Activated naive CD8-positive, alpha-beta T cell treated with anti-CD3 and anti-CD28 coated beads, Interleukin-2, amount 10 ng/mL, durations not matched to agents 7 days and 5 days (primary cell): ENCODE measurements at regions not wholly inside any gene's neighbourhood (a gene's known extent, or its start where the extent isn't known, plus 50 kb on each side); places are given as distances from the start of the nearest gene placed in this dataset.
"Not testable (repeated sequence)": the region's sequence is repeated elsewhere in the genome, so short reads cannot be mapped to it uniquely, and the experiment has no call there.

Experiments
- ATAC-seq: fragments of 150-1000 bp; cut with Tn5 transposase; one replicate; pipeline ENCODE4 v1.10.0; 2021; ENCODE audit warnings: low read depth, moderate library complexity
- POLR2A ChIA-PET: fragments of 350-600 bp; sonication (Branson Sonifier 250); formaldehyde crosslinking; loops from one replicate; lab custom pipeline; 2021; ENCODE audit warnings: antibody characterized with exemption; lab: Charles Lee
- DNase-seq: peaks from one replicate; pipeline ENCODE4 v3.0.0; 2021
- H3K27ac Mint-ChIP-seq: one replicate; pipeline ENCODE4 v1.8.0; 2022; ENCODE audit warnings: mild to moderate bottlenecking, mixed read lengths
- H3K27me3 Mint-ChIP-seq: one replicate; pipeline ENCODE4 v1.8.0; 2022; ENCODE audit warnings: mild to moderate bottlenecking, moderate library complexity, mixed read lengths
- H3K36me3 Mint-ChIP-seq: one replicate; pipeline ENCODE4 v1.8.0; 2021; ENCODE audit warnings: mild to moderate bottlenecking, mixed read lengths
- H3K4me1 Mint-ChIP-seq: one replicate; pipeline ENCODE4 v1.8.0; 2021; ENCODE audit warnings: mixed read lengths
- H3K4me3 Mint-ChIP-seq: one replicate; pipeline ENCODE4 v1.8.0; 2022; ENCODE audit warnings: mild to moderate bottlenecking, moderate library complexity, mixed read lengths
- H3K9me3 Mint-ChIP-seq: one replicate; pipeline ENCODE4 v1.8.0; 2021; ENCODE audit warnings: mixed read lengths

DNA sequence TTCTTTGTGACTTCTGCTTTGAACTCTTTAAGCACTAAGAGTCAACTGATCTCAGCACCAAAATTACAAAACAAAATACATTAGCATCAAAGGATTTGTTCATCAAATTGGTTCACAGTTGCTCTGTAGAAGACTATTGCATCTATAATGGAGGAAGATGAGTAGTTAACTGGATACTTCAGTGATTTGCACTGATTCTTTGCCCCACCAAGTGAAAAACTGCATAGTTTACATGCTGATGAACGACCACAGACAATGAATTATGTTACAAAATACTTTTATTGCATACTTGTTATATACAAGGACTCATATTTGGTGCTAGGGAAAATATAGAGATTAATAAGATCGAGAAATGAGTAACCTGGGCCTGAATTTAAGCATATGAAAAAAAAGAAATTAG is 107.2 kb downstream of the SCG2 start:
- POLR2A ChIA-PET: no interaction called here
- ATAC-seq: no peak

DNA sequence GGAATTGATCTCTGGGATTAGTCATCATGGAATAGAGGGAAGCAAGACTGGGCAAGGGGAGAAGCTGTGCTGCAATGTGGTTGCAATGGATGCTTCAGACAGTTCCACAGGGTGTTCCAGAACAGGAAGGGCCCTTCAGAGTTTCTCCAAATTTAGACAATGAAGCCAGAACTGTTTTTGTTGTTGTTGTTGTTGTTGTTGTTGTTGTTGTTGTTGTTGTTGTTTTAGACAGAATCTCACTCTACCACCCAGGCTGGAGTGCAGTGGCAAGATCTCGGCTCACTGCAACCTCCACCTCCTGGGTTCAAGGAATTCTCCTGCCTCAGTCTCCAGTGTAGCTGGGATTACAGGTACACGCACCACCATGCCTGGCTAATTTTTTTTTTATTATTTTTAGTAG is 105.3 kb downstream of the SCG2 start:
- H3K4me3 Mint-ChIP-seq, H3K36me3 Mint-ChIP-seq, ATAC-seq, POLR2A ChIA-PET, DNase-seq, H3K9me3 Mint-ChIP-seq, H3K4me1 Mint-ChIP-seq, H3K27me3 Mint-ChIP-seq, H3K27ac Mint-ChIP-seq: not testable (repeated sequence)

More for the DNA sequence above, 107.2 kb downstream of the SCG2 start:
- Mint-ChIP-seq H3K4me3 (no peak overlapping the region), H3K27me3 (no peaks in the 10 kb centered on the region), H3K36me3 (no peaks in the 10 kb centered on the region), H3K4me1 (no peaks in the 10 kb centered on the region), H3K27ac (no peak overlapping the region), H3K9me3 (no peaks in the 10 kb centered on the region)
- no peak for DNase-seq

DNA sequence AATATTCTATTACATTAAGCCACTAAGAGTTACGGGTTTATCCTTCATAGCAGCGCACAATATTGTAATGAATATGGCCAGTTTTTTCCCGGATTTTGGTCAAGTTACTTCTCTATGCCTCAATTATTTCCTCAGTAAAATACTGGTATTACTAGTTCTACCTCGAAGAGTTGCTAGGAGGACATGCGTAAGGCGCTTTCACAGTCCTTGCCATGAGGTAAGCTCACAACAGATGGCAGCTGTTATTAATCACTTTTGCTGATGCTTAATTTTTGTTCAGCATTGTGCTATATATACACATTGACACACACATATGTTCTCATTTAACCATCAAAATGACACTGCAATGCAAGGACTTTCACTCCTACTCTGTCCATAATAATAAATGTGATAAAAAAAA is 101.5 kb downstream of the SCG2 start:
- Mint-ChIP-seq H3K27me3 (no peaks in the 10 kb centered on the region), H3K9me3 (no peaks in the 10 kb centered on the region), H3K4me1 (no peaks in the 10 kb centered on the region), H3K4me3 (no peak overlapping the region), H3K27ac (no peak overlapping the region), H3K36me3 (no peaks in the 10 kb centered on the region)
- DNase-seq (no peak), ATAC-seq (no peak)
- POLR2A ChIA-PET: no interaction called here

DNA sequence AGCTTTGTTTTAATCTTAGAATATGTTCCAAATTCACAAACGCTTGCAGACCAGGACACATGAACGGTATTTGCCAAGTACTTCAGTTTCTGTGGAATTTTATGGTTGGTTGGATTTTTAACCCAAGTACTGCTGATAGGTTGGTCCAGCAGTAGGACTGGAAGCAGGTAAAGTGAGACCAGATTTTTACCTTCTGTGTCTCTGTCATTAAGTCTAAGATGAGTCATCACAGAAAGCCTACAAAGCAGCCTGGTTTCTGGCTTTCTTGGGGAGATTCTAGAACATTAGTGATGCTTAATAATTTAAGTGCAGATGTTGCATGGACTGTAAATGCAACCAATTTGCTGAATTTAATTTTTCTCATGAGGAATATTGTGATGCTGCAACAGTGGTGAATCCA is 100.5 kb downstream of the SCG2 start:
- ATAC-seq: no peak
- no peaks in the 10 kb centered on the region for H3K4me1 Mint-ChIP-seq
- POLR2A ChIA-PET: no interaction called here
- H3K36me3 Mint-ChIP-seq: no peaks in the 10 kb centered on the region
- no peak overlapping the region for H3K4me3 Mint-ChIP-seq
- no peaks in the 10 kb centered on the region for H3K27me3 Mint-ChIP-seq
- no peak overlapping the region for H3K27ac Mint-ChIP-seq
- no peak for DNase-seq
- H3K9me3 Mint-ChIP-seq: no peaks in the 10 kb centered on the region

DNA sequence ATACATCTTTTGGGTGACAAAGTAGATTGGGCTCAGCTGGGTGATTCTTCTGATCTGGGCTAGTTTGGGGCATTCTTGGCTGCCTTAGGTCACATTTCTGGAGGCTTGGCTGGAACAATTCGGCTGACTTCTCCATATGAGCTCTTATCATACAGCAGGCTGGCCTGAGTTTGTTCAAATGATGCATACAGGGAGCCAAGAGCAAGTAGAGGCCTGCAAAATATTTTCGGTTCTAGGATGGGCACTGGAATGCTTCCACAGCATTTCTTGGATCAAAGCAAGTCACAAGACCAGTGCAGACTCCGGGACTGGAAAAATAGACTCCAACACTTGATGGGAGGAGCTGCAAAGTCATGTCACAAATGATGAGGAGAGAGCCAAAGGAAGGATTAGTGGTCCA is 98.4 kb downstream of the SCG2 start:
- H3K4me3 Mint-ChIP-seq: no peak overlapping the region
- H3K9me3 Mint-ChIP-seq: no peaks in the 10 kb centered on the region
- DNase-seq (no peak), ATAC-seq (no peak)
- H3K27ac Mint-ChIP-seq: no peak overlapping the region
- H3K4me1 Mint-ChIP-seq: no peaks in the 10 kb centered on the region
- no peaks in the 10 kb centered on the region for H3K36me3 Mint-ChIP-seq
- POLR2A ChIA-PET: no interaction called here
- H3K27me3 Mint-ChIP-seq: no peaks in the 10 kb centered on the region

DNA sequence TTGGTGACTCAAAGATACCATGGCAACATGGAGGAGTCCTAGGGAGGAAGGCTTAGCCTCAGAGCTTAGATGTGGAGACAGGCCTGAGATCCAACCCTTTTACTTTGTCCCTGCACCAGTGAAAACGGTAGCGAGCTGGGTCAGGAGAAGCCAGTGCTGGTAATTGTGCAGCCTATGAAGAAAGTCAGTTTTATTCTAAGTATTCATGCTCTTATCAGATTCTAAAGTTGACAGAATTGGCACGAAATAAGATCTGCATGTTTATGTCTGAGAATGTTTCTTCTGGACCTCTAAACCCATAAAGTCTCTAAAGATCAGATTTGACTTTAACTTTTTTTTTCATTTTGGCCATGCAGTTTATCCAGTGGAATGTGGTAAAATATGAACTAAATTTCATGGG is 93.8 kb downstream of the SCG2 start:
- no peak for ATAC-seq
- no peak overlapping the region for H3K27ac Mint-ChIP-seq

DNA sequence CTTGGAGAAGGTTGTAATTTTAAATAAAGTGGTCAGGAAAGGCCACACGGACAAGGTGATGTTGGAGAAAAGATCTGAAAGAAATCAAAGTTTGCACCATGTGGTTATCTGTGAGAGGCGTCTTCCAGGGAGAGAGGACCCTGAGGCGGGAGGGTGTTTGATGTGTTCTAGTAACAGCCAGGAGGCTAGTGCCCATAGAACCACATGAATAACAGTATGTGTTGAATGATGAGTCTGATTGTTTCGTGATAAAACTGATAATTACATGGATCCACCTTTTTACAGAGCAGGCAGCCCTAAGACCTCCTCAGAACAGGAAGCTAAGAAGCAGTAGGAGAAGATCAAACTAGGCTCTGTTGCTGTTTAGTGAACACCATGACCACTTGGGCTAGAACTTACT is 91.4 kb downstream of the SCG2 start:
- H3K9me3 Mint-ChIP-seq: no peaks in the 10 kb centered on the region
- POLR2A ChIA-PET: no interaction called here
- H3K27me3 Mint-ChIP-seq: no peaks in the 10 kb centered on the region
- H3K4me1 Mint-ChIP-seq: no peaks in the 10 kb centered on the region
- ATAC-seq (no peak), DNase-seq (no peak)
- no peak overlapping the region for H3K4me3 Mint-ChIP-seq
- H3K36me3 Mint-ChIP-seq: no peaks in the 10 kb centered on the region
- H3K27ac Mint-ChIP-seq: no peak overlapping the region

More for the DNA sequence above, 93.8 kb downstream of the SCG2 start:
- no peak for DNase-seq
- Mint-ChIP-seq H3K9me3 (no peaks in the 10 kb centered on the region), H3K4me1 (no peaks in the 10 kb centered on the region), H3K4me3 (no peak overlapping the region), H3K36me3 (no peaks in the 10 kb centered on the region), H3K27me3 (no peaks in the 10 kb centered on the region)
- POLR2A ChIA-PET: no interaction called here

DNA sequence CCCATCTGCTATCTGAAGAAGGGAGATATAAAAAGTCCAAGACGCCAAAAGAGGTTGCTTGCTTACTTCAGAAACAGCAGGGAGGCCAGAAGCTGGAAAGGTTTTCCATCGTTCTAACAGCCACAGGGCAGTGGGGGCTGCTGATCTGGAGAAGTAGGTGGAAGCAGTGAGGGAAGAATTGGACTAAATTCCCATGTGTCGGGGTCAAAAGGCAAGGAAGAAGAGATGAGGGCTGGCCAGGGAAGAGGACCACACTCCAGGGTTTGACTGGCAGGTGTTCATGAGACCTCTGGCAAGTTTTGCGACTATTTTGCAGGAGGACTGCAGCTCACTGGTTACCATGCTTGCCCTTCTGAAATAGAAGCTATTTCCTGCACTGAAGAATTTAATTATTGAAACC is 91.0 kb downstream of the SCG2 start:
- Mint-ChIP-seq H3K27ac (no peak overlapping the region), H3K4me1 (no peaks in the 10 kb centered on the region), H3K36me3 (no peaks in the 10 kb centered on the region), H3K4me3 (no peak overlapping the region), H3K9me3 (no peaks in the 10 kb centered on the region), H3K27me3 (no peaks in the 10 kb centered on the region)
- ATAC-seq (no peak), DNase-seq (no peak)
- POLR2A ChIA-PET: no interaction called here

DNA sequence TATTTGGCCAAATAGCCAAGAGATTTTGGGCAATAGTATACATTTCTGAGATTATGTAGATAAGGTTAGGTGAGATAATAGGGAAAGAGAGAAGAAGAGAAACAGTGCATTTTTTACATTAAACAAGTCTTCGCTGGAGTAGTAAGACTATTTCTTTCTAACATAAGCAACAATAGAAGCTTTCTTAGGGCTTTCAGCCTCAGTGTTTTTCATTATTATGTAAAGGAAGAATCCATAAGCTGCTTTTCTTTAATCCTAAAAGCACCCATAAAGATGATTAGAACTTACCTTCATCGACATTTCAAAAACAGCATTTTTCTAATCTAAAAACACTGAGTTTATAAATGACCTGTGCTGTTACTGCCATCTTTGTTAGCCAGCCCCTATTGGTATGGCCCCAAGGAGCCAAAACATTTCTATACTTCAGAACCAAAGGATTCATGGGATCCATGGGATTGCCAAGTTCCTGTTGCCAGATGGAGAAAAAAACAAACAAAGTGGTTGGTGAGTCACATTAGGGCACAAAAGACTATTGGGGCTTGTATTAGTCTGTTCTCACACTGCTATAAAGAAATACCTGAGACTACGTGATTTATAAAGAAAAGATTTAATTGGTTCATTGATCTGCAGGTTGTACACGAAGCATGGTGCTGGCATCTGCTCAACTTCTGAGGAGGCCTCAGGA is 88.2 kb downstream of the SCG2 start:
- Mint-ChIP-seq H3K9me3 (no peaks in the 10 kb centered on the region), H3K4me3 (no peak overlapping the region)

DNA sequence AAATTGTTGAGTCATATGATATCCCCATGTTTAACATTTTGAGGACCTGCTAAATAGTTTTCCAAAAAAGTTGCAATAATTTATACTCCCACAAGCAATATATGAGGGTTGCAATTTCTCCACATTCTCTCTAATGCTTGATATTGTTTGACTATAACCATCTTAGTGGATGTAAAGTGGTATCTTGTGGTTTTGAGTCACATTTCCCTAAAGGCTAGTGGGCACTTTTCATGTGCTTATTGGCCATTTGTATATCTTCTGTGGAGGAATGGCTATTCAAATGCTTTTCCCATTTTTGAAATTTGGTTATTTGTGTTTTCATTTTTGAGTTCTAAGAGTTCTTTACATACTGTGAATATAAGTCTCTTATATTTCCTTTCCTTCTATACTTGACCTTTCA is 82.7 kb downstream of the SCG2 start:
- ATAC-seq: no peak
- Mint-ChIP-seq H3K27me3 (no peaks in the 10 kb centered on the region), H3K27ac (no peak overlapping the region), H3K36me3 (no peaks in the 10 kb centered on the region), H3K4me1 (no peaks in the 10 kb centered on the region), H3K4me3 (no peak overlapping the region), H3K9me3 (no peaks in the 10 kb centered on the region)
- DNase-seq: no peak
- POLR2A ChIA-PET: no interaction called here

More for the DNA sequence above, 88.2 kb downstream of the SCG2 start:
- POLR2A ChIA-PET: no interaction called here
- DNase-seq: no peak
- Mint-ChIP-seq H3K27me3 (no peaks in the 10 kb centered on the region), H3K4me1 (no peaks in the 10 kb centered on the region), H3K27ac (no peak overlapping the region), H3K36me3 (no peaks in the 10 kb centered on the region)
- no peak for ATAC-seq

DNA sequence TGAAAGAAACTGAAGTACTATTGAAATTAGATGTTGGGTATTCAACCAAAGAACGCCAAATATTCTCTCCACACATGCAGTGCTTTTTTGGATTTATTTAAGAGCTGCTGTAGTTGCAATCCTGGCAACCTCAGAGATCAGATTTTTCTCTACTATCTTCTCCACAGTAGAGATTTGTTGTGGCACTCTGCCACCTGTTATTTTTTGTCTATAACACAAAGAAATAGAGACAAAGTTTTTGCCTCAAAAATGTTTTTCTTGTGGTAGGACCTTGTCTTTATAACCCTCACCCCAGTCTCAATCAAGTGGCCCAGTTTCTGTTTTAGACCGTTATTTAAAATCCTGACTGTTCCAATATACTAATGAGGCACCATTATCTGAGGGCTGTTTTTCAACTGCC is 79.4 kb downstream of the SCG2 start:
- H3K27ac Mint-ChIP-seq: no peak overlapping the region
- no peak for ATAC-seq
- H3K36me3 Mint-ChIP-seq: no peaks in the 10 kb centered on the region
- no peaks in the 10 kb centered on the region for H3K4me1 Mint-ChIP-seq
- H3K27me3 Mint-ChIP-seq: no peaks in the 10 kb centered on the region
- peaks cover 2% of the 10 kb centered on the region for H3K9me3 Mint-ChIP-seq
- POLR2A ChIA-PET: no interaction called here
- DNase-seq: no peak
- H3K4me3 Mint-ChIP-seq: no peak overlapping the region

DNA sequence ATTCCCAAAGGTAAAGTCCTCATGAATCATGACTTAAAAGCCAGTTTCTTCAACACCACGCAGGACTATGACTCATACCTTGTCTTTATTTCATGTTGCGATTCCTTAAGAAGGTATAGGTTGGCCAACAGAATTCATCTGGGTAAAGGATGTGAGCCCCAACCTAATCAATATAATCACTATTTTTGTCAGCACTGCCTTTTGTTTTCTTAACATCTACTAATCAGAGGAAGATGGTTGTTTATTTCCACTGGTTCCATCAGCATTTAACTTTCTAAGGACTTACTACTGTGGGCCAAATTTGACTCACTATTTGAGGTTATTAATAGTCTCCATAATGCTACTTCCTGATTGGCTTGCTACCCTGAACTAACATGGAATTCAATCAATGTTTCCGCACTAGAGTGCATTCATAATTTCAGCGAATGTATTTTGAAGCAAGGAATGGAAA is 78.6 kb downstream of the SCG2 start:
- no peak overlapping the region for H3K4me3 Mint-ChIP-seq
- POLR2A ChIA-PET: no interaction called here

DNA sequence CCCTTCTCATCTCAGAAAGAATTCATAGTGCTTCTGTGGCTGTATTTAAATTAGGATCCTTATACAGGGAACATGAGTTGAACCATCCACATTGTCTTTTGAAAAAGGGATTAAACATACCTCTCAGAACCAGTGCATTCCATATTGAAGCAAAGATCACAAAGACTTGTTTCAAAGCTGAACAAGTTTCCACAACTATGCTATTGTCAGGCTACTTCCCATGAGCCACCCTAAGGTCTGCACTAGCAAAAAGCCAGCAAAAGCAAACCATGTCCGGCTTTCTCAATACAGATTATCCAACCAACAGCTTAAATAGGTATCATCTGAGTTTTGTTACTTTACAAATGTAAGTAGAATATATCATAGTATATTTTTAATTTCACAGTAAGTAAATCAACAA is 78.1 kb downstream of the SCG2 start:
- DNase-seq (no peak), ATAC-seq (no peak)
- H3K4me1 Mint-ChIP-seq: no peaks in the 10 kb centered on the region
- POLR2A ChIA-PET: no interaction called here
- no peak overlapping the region for H3K27ac Mint-ChIP-seq
- no peaks in the 10 kb centered on the region for H3K36me3 Mint-ChIP-seq
- H3K27me3 Mint-ChIP-seq: peaks cover 2% of the 10 kb centered on the region
- H3K4me3 Mint-ChIP-seq: no peak overlapping the region
- peaks cover 3% of the 10 kb centered on the region for H3K9me3 Mint-ChIP-seq

More for the DNA sequence above, 78.6 kb downstream of the SCG2 start:
- no peaks in the 10 kb centered on the region for H3K4me1 Mint-ChIP-seq
- H3K9me3 Mint-ChIP-seq: peaks cover 3% of the 10 kb centered on the region
- no peaks in the 10 kb centered on the region for H3K27me3 Mint-ChIP-seq
- no peak for ATAC-seq
- no peak overlapping the region for H3K27ac Mint-ChIP-seq
- no peak for DNase-seq
- H3K36me3 Mint-ChIP-seq: no peaks in the 10 kb centered on the region

DNA sequence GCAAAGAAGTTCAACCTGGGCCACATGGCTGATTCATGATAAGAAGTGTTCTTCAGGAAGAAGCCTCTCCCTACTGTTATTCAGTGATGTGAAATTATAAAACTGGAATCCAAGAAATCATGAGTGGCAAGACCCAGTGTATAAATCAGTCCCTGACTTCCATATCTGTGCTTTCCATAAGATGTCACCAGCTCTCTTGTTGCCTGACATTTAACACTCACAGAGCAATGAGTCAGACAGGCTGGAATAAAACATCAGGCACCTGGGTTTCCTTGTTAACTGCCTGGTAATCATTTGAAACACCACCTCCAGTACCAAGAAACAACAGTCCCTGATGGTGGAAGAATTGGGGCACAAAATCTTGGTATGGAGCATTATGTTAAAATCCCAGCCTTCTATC is 76.1 kb downstream of the SCG2 start:
- Mint-ChIP-seq H3K9me3 (peaks cover 3% of the 10 kb centered on the region), H3K4me1 (no peaks in the 10 kb centered on the region), H3K27me3 (peaks cover 2% of the 10 kb centered on the region), H3K4me3 (no peak overlapping the region), H3K36me3 (no peaks in the 10 kb centered on the region), H3K27ac (no peak overlapping the region)
- DNase-seq (no peak), ATAC-seq (no peak)
- POLR2A ChIA-PET: no interaction called here

DNA sequence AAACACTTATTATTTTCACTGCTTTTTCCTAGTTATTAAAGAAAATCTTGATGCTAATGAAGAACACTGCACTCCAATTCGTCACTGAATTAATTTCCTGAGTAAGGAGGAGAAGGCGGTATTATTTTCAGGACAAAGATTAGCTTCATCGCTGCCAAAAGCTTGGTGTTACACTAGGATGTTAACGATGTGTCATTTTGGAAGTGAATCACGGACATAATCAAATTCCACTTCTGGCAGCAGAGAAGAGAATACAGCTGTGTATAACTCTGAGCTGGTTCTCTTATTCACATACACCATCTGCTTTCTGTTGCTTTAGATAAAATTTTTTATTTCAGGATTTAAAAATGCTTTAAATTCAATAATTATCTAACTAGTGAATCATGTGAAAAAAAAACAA is 74.1 kb downstream of the SCG2 start:
- Mint-ChIP-seq H3K27ac (no peak overlapping the region), H3K9me3 (peaks cover 3% of the 10 kb centered on the region), H3K4me3 (no peak overlapping the region), H3K27me3 (peaks cover 2% of the 10 kb centered on the region), H3K4me1 (no peaks in the 10 kb centered on the region), H3K36me3 (no peaks in the 10 kb centered on the region)
- DNase-seq: no peak
- POLR2A ChIA-PET: no interaction called here
- ATAC-seq: no peak
